EH (cell line): ENCODE measurements at regions not wholly inside any gene's neighbourhood (a gene's known extent, or its start where the extent isn't known, plus 50 kb on each side); places are given as distances from the start of the nearest gene placed in this dataset.

Experiments
- DNase-seq: peaks from one replicate; pipeline ENCODE4 v3.0.0-alpha.2; 2015; ENCODE audit warnings: low read depth

GRCh38 chr1:58310469-58310868 lies 236.1 kb downstream of the OMA1 start:
- no peak for DNase-seq

GRCh38 chr1:58308206-58308605 lies 238.3 kb downstream of the OMA1 start:
- no peak for DNase-seq

DNA sequence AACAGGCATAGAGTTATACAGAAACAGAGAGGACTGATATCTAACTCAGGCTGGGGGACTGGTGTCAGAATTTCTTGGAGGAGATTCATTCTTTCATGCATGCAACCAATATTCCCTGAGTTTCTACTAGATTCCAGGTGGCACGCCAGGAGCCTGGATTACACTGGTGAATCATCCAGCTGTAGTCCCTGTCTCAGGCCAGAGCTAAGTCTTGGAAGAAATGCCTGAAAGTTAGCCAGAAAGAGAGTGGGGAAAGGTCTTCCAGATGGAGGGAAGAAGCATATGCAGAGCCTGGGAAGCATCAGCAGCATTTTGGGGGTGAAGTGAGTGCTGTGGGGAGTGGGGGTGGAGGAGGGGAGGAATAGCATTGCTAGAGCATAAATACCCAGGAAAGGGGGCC lies 239.1 kb downstream of the OMA1 start:
- no peak for DNase-seq

- no peak for DNase-seq
These were observed 240.9 kb downstream of the OMA1 start for GRCh38 chr1:58305622-58306021.

- DNase-seq, result no peak
These were observed 242.1 kb downstream of the OMA1 start for GRCh38 chr1:58304346-58304975.

DNA sequence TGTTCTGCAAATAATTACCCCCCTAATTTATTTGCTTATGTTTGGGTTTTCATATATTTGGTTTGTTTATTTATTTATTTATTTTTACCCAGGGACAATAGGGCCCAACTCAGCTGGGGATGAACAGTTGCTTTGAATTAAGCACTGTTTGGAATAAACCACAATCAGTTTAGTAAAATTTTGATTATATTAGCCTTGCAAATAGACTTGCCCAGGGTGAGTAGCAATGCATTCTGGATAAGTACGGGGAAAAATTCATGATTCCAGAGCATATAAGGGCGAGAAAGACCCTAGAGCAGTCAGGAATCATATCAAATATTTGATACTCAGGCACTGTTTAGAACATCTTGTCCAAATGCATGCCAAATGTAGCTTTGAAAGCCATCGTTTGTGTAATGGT lies 242.7 kb downstream of the OMA1 start:
- no peak for DNase-seq

DNA sequence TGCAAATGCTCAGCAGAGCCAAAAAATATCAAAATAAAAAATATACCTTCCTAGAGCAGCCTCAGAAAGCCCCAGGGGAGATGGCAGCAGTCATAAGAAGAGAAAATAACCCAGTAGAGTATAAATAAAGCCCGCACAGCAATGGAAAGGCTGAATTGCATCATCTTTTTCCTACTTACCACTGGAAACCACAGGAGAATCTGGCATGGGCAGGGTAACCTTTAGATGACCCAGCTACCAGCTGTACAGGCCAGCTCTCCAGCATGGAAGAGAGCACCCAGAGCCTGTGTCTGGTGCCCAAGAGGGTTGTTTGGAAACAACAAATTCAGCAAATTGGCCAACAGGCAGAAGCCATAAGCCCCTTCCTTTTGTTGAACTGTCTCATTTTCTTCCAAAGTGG lies 253.1 kb downstream of the OMA1 start:
- DNase-seq, result peak; percentile 28

GRCh38 chr1:58290685-58291372 lies 255.7 kb downstream of the OMA1 start:
- DNase-seq, result peak; percentile 59

- DNase-seq, result no peak
These were observed 257.8 kb downstream of the OMA1 start for GRCh38 chr1:58288624-58289142.

DNA sequence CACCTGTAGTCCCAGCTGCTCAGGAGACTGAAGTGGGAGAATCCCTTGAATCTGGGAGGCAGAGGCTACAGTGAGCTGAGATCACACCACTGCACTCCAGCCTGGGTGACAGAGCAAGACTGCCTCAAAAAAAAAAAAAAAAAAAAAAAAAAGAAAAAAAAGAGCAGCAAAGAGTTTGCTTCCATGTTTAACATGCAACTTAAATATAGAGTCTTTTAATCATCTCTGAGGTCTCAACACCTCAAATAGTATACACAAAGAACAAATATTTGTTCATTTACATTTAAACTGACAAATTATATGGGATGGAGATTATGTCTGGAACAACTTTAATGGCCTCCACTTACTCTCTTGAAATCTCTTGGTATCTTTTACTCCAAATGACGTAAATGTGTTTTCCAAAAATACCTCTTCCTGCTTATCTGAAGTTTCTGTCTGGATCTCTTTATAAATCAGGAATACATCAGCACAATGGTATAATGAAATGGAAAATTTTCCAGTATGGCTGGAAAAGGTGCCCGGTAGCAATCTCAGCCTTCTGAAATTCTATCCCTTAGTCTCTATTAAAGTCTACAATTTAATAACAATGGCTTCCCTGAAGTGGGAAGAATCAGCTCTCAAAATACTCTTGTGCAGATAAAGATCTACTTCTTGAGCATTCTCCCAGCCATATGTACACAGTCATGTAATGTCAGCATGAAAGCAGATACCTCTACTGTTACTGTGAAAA lies 258.5 kb downstream of the OMA1 start:
- no peak for DNase-seq

DNA sequence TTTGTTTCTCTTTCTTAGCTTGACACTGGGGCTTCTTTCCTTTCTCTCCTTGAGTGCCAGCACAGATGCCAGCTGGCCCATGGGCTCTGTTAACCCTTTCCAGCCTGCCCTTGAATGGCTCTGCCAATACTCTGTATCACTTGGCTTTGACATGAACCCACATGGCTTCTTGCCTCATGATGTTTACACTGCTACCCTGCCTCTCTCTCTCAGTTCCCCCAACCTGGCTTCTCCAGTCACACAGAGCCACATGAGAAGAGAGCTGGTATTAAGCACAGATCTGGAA lies 262.4 kb downstream of the OMA1 start:
- no peak for DNase-seq

DNA sequence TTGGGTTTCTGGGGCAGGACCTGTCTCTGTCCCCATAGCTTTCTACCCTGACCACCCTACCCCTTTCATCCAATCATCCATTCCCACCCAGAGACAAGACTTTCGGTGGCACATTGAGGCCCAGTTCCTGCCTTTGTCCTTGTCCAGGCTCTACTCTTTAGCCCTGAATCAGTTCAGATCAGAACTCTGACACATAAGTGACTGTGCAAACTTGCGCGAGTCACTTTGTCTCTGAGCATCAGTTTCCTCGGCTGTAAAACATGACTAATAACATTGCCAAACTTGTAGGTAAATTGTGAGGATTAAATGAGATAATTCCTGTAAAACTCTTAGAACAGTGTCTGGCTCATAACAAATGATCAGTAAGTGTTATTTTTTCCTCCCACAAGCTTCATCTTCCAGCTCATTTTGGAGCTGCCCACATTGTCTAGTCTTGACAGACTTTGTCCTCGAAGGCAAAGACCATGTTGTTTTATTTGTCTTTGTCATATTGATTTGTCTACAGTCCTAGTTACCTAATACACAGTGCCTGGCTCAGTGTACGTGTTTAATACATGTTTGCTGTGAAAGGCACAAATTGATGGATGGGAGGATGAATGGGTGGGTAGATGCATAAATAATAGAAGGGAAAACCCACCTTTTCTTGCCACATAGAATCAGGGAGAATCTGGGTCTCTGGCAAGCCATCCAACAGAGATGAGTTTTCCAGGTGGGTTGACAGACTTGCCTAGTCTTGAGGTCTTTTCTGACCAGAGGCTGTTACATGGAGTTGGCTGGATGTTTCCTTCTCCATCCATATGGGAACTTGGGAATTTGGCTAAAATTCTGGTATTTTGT lies 262.9 kb downstream of the OMA1 start:
- no peak for DNase-seq

DNA sequence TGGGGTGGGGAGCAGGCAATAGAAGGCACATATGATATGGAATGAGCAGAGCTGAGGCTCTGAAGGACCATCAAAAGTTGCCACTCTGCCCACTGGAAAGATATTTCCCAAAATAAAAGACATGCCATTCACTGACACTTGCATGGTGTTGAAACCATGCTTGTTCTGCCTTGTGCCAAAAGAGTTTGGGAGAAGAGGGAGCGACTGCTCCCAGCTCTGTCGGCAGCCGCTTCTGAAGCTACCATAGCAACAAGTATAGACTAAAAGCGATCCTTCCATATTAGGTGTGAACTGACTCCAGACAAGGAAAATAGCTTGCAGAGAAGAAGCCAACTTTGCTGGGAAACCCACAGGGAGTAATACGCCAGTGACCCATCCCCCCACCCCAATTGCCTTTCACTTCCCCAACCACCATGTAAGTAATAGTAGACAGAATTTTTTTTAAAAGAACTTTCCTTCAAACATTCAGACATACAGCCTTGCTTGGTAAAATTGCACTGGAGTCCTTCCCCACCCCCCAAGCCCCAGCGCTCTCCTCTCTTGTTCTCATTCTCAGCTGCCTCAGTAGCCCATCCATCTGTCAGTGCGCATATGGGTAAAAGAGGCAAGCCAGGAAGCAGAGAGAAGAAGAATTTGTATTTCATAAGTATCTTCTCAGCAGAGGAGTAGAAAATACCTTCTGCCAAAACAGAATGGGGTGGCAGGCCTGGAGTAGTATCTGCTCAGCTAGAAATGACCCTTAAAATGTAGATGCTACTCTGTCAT lies 263.7 kb downstream of the OMA1 start:
- no peak for DNase-seq

DNA sequence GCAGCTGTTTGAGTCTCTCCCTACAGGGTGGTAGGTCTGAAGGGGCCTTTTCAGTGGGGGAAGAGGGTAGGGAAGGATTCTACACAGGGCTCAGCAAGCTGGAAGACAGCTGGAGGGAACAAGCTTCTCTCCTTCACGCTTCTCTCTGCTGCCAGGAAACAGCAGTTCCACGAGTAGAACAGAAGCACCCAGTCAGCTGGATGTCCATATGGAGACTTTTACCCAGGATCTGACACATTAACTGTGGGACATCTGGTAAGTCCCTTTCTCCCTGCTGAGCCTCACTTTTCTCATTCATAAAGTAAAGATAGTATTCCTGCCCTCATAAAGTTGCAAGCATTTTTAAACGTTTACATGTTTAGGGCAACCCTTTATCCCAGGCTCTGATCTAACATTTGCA lies 280.3 kb downstream of the OMA1 start:
- no peak for DNase-seq

DNA sequence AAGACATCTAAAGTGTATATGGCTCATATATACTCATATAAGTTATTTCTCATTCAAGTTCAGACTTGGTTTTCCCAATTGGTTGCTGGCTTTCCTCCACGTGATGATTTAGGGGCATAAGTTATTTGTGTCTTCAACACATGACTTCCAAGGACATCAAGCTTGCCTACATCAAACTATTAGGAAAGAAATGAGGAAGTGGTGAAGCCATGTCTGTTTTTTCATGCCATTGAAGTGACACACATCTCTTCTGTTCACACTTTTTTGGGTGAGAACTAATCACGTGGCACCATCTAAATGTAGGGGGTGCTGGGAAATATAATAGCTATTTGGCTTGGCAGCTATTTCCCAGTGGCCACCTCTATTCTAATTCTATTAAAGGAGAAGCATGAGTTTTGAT lies 282.1 kb downstream of the OMA1 start:
- DNase-seq, result peak; percentile 13

- no peak for DNase-seq
These were observed 283.8 kb downstream of the OMA1 start for GRCh38 chr1:58262702-58263101.

DNA sequence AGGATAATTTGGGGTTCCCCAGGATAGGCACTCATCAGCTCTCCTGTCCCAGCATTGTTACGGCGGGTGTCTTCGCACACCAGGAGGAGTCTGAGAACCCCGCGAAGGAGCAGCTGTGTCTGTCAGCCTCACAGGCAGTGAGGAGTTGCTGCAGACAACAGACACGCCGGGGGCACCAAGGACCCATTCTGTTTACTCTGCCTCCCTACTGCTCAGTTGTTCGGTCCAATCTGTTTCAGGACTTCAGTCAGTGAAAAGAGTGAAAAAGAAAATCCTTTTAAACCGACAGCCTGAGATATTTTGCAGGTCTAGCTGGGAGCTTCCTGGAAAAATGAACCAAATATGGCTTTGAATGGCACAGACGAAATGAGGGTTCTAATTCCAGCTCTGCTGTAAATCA lies 288.4 kb downstream of the OMA1 start:
- DNase-seq, result no peak

GRCh38 chr1:58257003-58257402 lies 289.5 kb downstream of the OMA1 start:
- no peak for DNase-seq

- DNase-seq, result no peak
These were observed 290.0 kb downstream of the OMA1 start for GRCh38 chr1:58256546-58256945.

DNA sequence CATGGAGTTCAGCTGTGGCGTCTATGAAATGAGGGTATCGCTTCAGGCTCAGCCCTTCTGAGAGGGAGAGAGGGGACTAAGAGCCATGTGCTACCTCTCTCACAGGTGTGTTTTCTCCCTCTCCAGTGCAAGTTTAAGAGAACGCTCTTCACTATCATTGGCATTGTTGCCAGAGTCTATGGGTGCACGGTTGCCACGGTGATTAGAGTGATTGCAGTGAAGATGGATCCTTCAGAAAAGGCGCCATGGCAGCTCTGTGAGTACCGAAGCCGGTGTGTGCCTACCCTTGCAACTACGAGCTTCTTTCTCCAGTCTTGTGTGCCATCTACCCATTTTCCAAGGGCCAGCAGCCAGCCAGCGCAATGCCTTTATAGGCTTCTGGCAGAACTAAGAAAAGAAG lies 290.5 kb downstream of the OMA1 start:
- no peak for DNase-seq

DNA sequence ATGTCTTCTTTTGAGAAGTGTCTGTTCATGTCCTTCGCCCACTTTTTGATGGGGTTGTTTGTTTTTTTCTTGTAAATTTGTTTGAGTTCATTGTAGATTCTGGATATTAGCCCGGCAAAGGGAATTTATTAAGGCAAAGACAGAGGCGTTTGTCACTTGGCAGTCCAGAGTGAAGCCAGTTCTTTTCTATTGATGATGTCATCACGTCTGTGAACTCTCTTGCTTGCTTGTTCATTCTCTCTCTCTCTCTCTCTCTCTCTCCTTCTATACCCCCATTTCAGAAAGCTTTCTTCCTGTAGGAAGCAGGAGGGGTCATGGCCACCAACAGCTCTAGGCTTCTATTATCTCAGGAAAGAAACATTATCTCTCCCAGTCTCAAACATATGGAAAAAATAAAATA lies 291.3 kb downstream of the OMA1 start:
- no peak for DNase-seq
